A549 (cell line): ENCODE measurements at regions not wholly inside any gene's neighbourhood (a gene's known extent, or its start where the extent isn't known, plus 50 kb on each side); places are given as distances from the start of the nearest gene placed in this dataset.

Source experiments
- ATAC-seq, 2 experiments: fragments of 200-7000 bp in 1 of 2; fragments of >200 bp in 1 of 2; cut with Nextera tagmentation in 1 of 2; cut with Tn5 transposase in 1 of 2; 3 replicates each; pipeline versions ENCODE4 v1.8.0 to v1.9.1; 2018 to 2020; ENCODE audit warnings: mild to moderate bottlenecking in 1 of 2, moderate library complexity in 1 of 2
- CTCF ChIA-PET: fragments of 300-600 bp; sonication (Branson Sonifier 250); formaldehyde crosslinking; extraction: SDS; loops from one replicate; lab custom pipeline; 2021; ENCODE audit warnings: antibody characterized with exemption, inconsistent platforms; lab: Yijun Ruan, JAX
- POLR2A ChIA-PET: fragments of 350-600 bp; formaldehyde crosslinking; extraction: SDS; loops from one replicate; lab custom pipeline; 2021; ENCODE audit warnings: antibody characterized with exemption, inconsistent platforms; lab: Yijun Ruan, JAX
- DNase-seq, 2 experiments: peaks; one replicate each; pipeline versions ENCODE4 v3.0.0 to v3.0.0-alpha.2; 2011 to 2016; ENCODE audit warnings: low read depth in 1 of 2, low spot score in 1 of 2
- FAIRE-seq: peaks from 2 replicates; lab custom pipeline; 2011; peaks lifted over from hg19 to GRCh38; lab: Jason Lieb, UNC
- H3K27ac ChIP-seq, 2 experiments: fragments of >200 bp; sonication (Bioruptor Twin); formaldehyde crosslinking; 3 replicates each; pipeline ENCODE4 v1.5.1; 2016 to 2017
- H3K4me1 ChIP-seq: fragments of >200 bp; sonication (Bioruptor Twin); formaldehyde crosslinking; 3 replicates; pipeline ENCODE4 v1.6.1; 2016
- H3K4me2 ChIP-seq: fragments of >200 bp; sonication (Bioruptor Twin); formaldehyde crosslinking; 3 replicates; pipeline ENCODE4 v1.6.1; 2016
- H3K4me3 ChIP-seq: fragments of >200 bp; sonication (Bioruptor Twin); formaldehyde crosslinking; 3 replicates; pipeline ENCODE4 v1.5.1; 2016
- H3K9me3 ChIP-seq: fragments of >200 bp; sonication (Bioruptor Twin); formaldehyde crosslinking; 3 replicates; pipeline ENCODE4 v1.6.1; 2016
- BCL3 ChIP-seq: fragments of >200 bp; sonication (Bioruptor Twin); formaldehyde crosslinking; IDR thresholded peaks from 3 replicates; pipeline ENCODE4 v1.6.1; 2016
- CBX8 ChIP-seq: fragments of 200-600 bp; sonication (generic); IDR thresholded peaks from 2 replicates; pipeline ENCODE4 v1.6.1; 2016
- CEBPB ChIP-seq, 2 experiments: fragments of >200 bp in 1 of 2; sonication (Bioruptor Twin) in 1 of 2; formaldehyde crosslinking in 1 of 2; IDR thresholded peaks; 2 replicates each; pipeline ENCODE4 v1.6.1; 2012 to 2016
- CTCF ChIP-seq: fragments of >200 bp; sonication (Bioruptor Twin); formaldehyde crosslinking; IDR thresholded peaks from 3 replicates; pipeline ENCODE4 v1.5.1; 2016
- E2F6 ChIP-seq: IDR thresholded peaks from 2 replicates; pipeline ENCODE4 v1.6.1; 2012; ENCODE audit warnings: low read depth, borderline replicate concordance
- EHF ChIP-seq: fragments of 250-450 bp; sonication (Bioruptor Pico); IDR thresholded peaks from 2 replicates; pipeline ENCODE4 v1.5.0; 2020; ENCODE audit warnings: mild to moderate bottlenecking
- EHMT2 ChIP-seq: fragments of 200-600 bp; sonication (generic); IDR thresholded peaks from 2 replicates; pipeline ENCODE4 v1.6.1; 2016; ENCODE audit warnings: antibody characterized with exemption, low read depth, mild to moderate bottlenecking, moderate library complexity
- EP300 ChIP-seq, 2 experiments: fragments of >200 bp; sonication (Bioruptor Twin); formaldehyde crosslinking; IDR thresholded peaks; 2 replicates in 1 of 2; 3 replicates in 1 of 2; pipeline ENCODE4 v1.6.1; 2016 to 2017
- FOSB ChIP-seq: fragments of 250-450 bp; sonication (Bioruptor Pico); IDR thresholded peaks from 2 replicates; pipeline ENCODE4 v1.5.0; 2020; ENCODE audit warnings: mild to moderate bottlenecking, moderate library complexity
- FOXS1 ChIP-seq: fragments of 250-450 bp; sonication (Bioruptor Pico); IDR thresholded peaks from 2 replicates; pipeline ENCODE4 v1.5.0; 2020; ENCODE audit warnings: mild to moderate bottlenecking, moderate library complexity
- HDAC2 ChIP-seq: fragments of 200-600 bp; sonication (generic); IDR thresholded peaks from 2 replicates; pipeline ENCODE4 v1.6.1; 2016
- HEYL ChIP-seq: fragments of 250-450 bp; sonication (Bioruptor Pico); IDR thresholded peaks from 2 replicates; pipeline ENCODE4 v1.8.0; 2021; ENCODE audit warnings: mild to moderate bottlenecking, moderate library complexity
- HMGXB4 ChIP-seq: fragments of 250-450 bp; sonication (Bioruptor Pico); IDR thresholded peaks from 2 replicates; pipeline ENCODE4 v1.5.0; 2021; ENCODE audit warnings: mild to moderate bottlenecking, moderate library complexity, borderline replicate concordance
- HOXB13 ChIP-seq: fragments of 250-450 bp; sonication (Bioruptor Pico); IDR thresholded peaks from 2 replicates; pipeline ENCODE4 v1.5.0; 2020; ENCODE audit warnings: low read depth, mild to moderate bottlenecking, moderate library complexity
- KDM1A ChIP-seq: fragments of 200-600 bp; sonication (generic); IDR thresholded peaks from 2 replicates; pipeline ENCODE4 v1.6.1; 2016; ENCODE audit warnings: low read depth, mild to moderate bottlenecking
- KDM5A ChIP-seq: fragments of 200-600 bp; sonication (generic); IDR thresholded peaks from 2 replicates; pipeline ENCODE4 v1.6.1; 2016; ENCODE audit warnings: antibody characterized with exemption, mild to moderate bottlenecking
- MAFK ChIP-seq: fragments of 450-650 bp; IDR thresholded peaks from 2 replicates; pipeline ENCODE4 v1.6.1; 2014; ENCODE audit not compliant: partially characterized antibody
- NPAS2 ChIP-seq: fragments of 250-450 bp; sonication (Bioruptor Pico); IDR thresholded peaks from 2 replicates; pipeline ENCODE4 v1.8.0; 2022; ENCODE audit warnings: mild to moderate bottlenecking, moderate library complexity, borderline replicate concordance
- NR3C1 ChIP-seq: fragments of >200 bp; sonication (Bioruptor Twin); formaldehyde crosslinking; IDR thresholded peaks from 3 replicates; pipeline ENCODE4 v1.6.1; 2017
- POLR2AphosphoS2 ChIP-seq: conservative IDR thresholded peaks from 2 replicates; pipeline ENCODE4 v1.6.1; 2012; ENCODE audit warnings: low read length, improper control_type of control experiment, inconsistent platforms
- RAD21 ChIP-seq, 2 experiments: fragments of >200 bp in 1 of 2; sonication (Bioruptor Twin) in 1 of 2; formaldehyde crosslinking in 1 of 2; IDR thresholded peaks in 1 of 2; conservative IDR thresholded peaks in 1 of 2; 2 replicates in 1 of 2; 3 replicates in 1 of 2; pipeline ENCODE4 v1.6.1; 2012 to 2018; ENCODE audit warnings: inconsistent platforms in 1 of 2
- REST ChIP-seq: fragments of 200-600 bp; sonication (generic); IDR thresholded peaks from 2 replicates; pipeline ENCODE4 v1.6.1; 2016; ENCODE audit warnings: antibody characterized with exemption, mild to moderate bottlenecking, moderate library complexity
- RFX5 ChIP-seq: fragments of 450-650 bp; IDR thresholded peaks from 2 replicates; pipeline ENCODE4 v1.7.1; 2014; ENCODE audit warnings: antibody characterized with exemption, mild to moderate bottlenecking, moderate library complexity
- TFCP2L1 ChIP-seq: fragments of 250-450 bp; sonication (Bioruptor Pico); IDR thresholded peaks from 2 replicates; pipeline ENCODE4 v1.5.0; 2021; ENCODE audit warnings: mild to moderate bottlenecking
- TP53 ChIP-seq: fragments of 250-450 bp; sonication (Bioruptor Pico); IDR thresholded peaks from 2 replicates; pipeline ENCODE4 v1.5.0; 2021; ENCODE audit warnings: mild to moderate bottlenecking, moderate library complexity
- ZC3H11A ChIP-seq: fragments of 450-650 bp; IDR thresholded peaks from 2 replicates; pipeline ENCODE4 v1.6.1; 2014; ENCODE audit warnings: antibody characterized with exemption, mild to moderate bottlenecking
- ZFP36 ChIP-seq: fragments of 450-650 bp; IDR thresholded peaks from 2 replicates; pipeline ENCODE4 v1.6.1; 2014; ENCODE audit warnings: borderline replicate concordance; ENCODE audit not compliant: partially characterized antibody
- WGBS: methylation state at CpG from one replicate; pipeline ENCODE4 v1.1.6; 2017; ENCODE audit errors: missing lambda C conversion rate; 5-methylcytosine and 5-hydroxymethylcytosine counted together

- H3K27ac ChIP-seq, result no peak overlapping the region
- ATAC-seq (no peak), FAIRE-seq (no peak), DNase-seq (no peak)
- POLR2A ChIA-PET, result no interaction called here
- TF ChIP-seq ZC3H11A (no peak), RFX5 (no peak), KDM1A (no peak), CBX8 (no peak), REST (no peak), HMGXB4 (CRISPR knock-in tag) (no peak), HEYL (CRISPR knock-in tag) (no peak), CTCF (no peak), FOSB (CRISPR knock-in tag) (no peak), TFCP2L1 (no peak), KDM5A (no peak)
- no peaks in the 10 kb centered on the region for H3K9me3 ChIP-seq
- no peaks in the 10 kb centered on the region for H3K4me1 ChIP-seq
- CTCF ChIA-PET, result no interaction called here
- no peak overlapping the region for H3K4me2 ChIP-seq
- no peak overlapping the region for H3K4me3 ChIP-seq
- WGBS, result 48% methylated on average over 2 of the region's 2 CpGs
Observed at GRCh38 chr5:98205691-98206461, 567.6 kb upstream of the RGMB start.

- POLR2A ChIA-PET, result no interaction called here
- no peak for FAIRE-seq
Observed at GRCh38 chr5:98206566-98206965, 566.9 kb upstream of the RGMB start.

More at GRCh38 chr5:98206566-98206965, 566.9 kb upstream of the RGMB start:
- no peak overlapping the region for H3K4me3 ChIP-seq
- no peaks in the 10 kb centered on the region for H3K4me1 ChIP-seq
- WGBS, result 3% methylated on average over 2 of the region's 2 CpGs
- ATAC-seq (no peak), DNase-seq (no peak)
- no peaks in the 10 kb centered on the region for H3K9me3 ChIP-seq
- no peak overlapping the region for H3K4me2 ChIP-seq
- H3K27ac ChIP-seq, result no peak overlapping the region
- no peak for TF ChIP-seq MAFK
- no peak for TF ChIP-seq EHF
- no peak for TF ChIP-seq POLR2AphosphoS2
- TF ChIP-seq CEBPB (IDR thresholded peaks at IDR 0.05), result no peak
- no peak for TF ChIP-seq NPAS2 (CRISPR knock-in tag)
- TF ChIP-seq EHMT2, result no peak
- TF ChIP-seq ZFP36, result no peak
- TF ChIP-seq KDM1A, result no peak
- TF ChIP-seq TP53 (CRISPR knock-in tag), result no peak
- TF ChIP-seq E2F6, result no peak
- no peak for TF ChIP-seq EP300 (IDR thresholded peaks at IDR 0.05)
- TF ChIP-seq FOXS1 (CRISPR knock-in tag), result no peak
- TF ChIP-seq NR3C1, result no peak
- TF ChIP-seq RAD21 (conservative IDR thresholded peaks at IDR 0.05 in 1 of 2, IDR thresholded peaks at IDR 0.05 in 1 of 2), result no peak
- no peak for TF ChIP-seq HOXB13 (CRISPR knock-in tag)
- TF ChIP-seq HDAC2, result no peak
- no peak for TF ChIP-seq TFCP2L1
- TF ChIP-seq BCL3, result no peak
- CTCF ChIA-PET, result no interaction called here
